ENCODE measurements at regions not wholly inside any gene's neighbourhood (a gene's known extent, or its start where the extent isn't known, plus 50 kb on each side); places are given as distances from the start of the nearest gene placed in this dataset.

GRCh38 chr4:53905941-53906377 is 158.4 kb downstream of the CHIC2 start:
- TF ChIP-seq CTCF (IDR thresholded peaks at IDR 0.05) (no peak), POLR2AphosphoS5 (IDR thresholded peaks at IDR 0.05) (no peak)
